GM19239 (cell line): ENCODE measurements at regions not wholly inside any gene's neighbourhood (a gene's known extent, or its start where the extent isn't known, plus 50 kb on each side); places are given as distances from the start of the nearest gene placed in this dataset.
"Not testable (repeated sequence)": the region's sequence is repeated elsewhere in the genome, so short reads cannot be mapped to it uniquely, and the experiment has no call there.

Experiments used
- DNase-seq: peaks from one replicate; pipeline ENCODE4 v3.0.0; 2011; ENCODE audit warnings: low spot score; ENCODE audit not compliant: insufficient read length
- FAIRE-seq: peaks from 2 replicates; lab custom pipeline; 2011; peaks lifted over from hg19 to GRCh38; lab: Jason Lieb, UNC

DNA sequence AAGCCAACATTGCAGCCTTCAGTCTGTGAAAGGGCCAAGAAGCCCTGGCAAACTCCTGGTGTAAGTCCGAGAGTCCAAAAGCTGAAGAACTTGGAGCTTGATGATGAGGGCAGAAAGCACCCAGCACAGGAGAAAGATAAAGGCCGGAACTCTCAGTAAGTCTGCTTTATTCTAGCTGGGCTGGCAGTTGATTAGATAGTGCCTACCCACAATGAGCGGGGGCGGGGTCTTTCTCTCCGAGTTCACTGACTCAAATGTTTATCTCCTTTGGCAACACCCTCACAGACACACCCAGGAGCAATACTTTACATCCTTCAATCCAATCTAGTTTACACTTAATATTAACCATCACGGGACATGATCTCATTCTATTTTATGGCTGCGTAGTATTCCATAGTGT, 1317.1 kb downstream of the SLITRK1 start:
- DNase-seq (no peak), FAIRE-seq (no peak)

GRCh38 chr13:82560889-82561288, 1321.4 kb downstream of the SLITRK1 start:
- no peak for FAIRE-seq

GRCh38 chr13:82522872-82523271, 1359.4 kb downstream of the SLITRK1 start:
- FAIRE-seq (no peak), DNase-seq (no peak)

More at GRCh38 chr13:82560889-82561288, 1321.4 kb downstream of the SLITRK1 start:
- DNase-seq: no peak

- DNase-seq (no peak), FAIRE-seq (no peak)
Observed at GRCh38 chr13:82506805-82507414, 1375.4 kb downstream of the SLITRK1 start.

- no peak for FAIRE-seq
- no peak for DNase-seq
Observed at GRCh38 chr13:82501834-82502233, 1380.4 kb downstream of the SLITRK1 start.

GRCh38 chr13:82480415-82480814, 1401.9 kb downstream of the SLITRK1 start:
- DNase-seq (no peak), FAIRE-seq (no peak)

DNA sequence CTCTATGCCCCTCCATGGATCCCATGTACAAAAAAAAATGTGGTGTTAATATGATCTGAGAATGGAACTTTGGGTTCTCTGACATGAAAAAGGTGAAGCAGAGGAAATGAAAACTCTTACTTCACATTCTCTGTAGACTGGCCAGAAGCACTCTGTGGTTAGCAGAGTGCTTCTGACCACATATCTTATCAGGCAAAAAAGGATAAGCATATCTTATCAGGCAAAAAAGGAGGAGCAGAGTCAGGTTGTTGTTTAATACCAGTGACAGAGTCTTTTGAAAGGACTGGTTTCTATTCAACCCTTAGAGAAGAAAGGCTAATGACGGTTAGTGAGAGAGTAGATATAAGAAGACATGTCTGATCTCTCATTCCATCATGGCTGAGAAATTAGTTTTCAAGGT, 1404.8 kb downstream of the SLITRK1 start:
- FAIRE-seq (no peak), DNase-seq (no peak)

DNA sequence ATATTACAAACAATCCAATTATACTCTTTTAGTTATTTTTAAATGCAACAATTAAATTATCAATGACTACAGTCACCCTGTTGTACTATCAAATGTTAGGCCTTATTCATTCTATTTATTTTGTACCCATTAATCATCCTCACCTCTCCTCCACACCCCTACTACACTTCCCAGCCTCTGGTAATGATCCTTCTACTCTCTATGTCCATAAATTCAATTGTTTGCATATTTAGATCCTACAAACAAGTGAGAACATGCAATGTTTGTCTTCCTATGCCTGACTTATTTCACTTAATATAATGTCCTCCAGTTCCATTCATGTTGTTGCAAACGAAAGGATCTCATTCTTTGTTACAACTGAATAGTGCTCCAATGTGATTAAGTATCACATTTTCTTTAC, 1414.6 kb downstream of the SLITRK1 start:
- FAIRE-seq (no peak), DNase-seq (no peak)

GRCh38 chr13:82459575-82459974, 1422.7 kb downstream of the SLITRK1 start:
- FAIRE-seq, DNase-seq: not testable (repeated sequence)

GRCh38 chr13:82458169-82458568, 1424.1 kb downstream of the SLITRK1 start:
- FAIRE-seq (no peak), DNase-seq (no peak)

DNA sequence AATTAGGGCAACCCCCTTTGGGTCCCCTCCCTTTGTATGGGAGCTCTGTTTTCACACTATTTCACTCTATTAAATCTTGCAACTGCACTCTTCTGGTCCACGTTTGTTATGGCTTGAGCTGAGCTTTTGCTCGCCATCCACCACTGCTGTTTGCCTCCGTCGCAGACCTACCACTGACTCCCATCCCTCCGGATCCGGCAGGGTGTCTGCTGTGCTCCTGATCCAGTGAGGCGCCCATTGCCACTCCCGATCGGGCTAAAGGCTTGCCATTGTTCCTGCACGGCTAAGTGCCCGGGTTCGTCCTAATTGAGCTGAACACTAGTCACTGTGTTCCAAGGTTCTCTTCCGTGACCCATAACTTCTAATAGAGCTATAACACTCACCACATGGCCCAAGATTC, 1424.7 kb downstream of the SLITRK1 start:
- FAIRE-seq, DNase-seq: not testable (repeated sequence)

GRCh38 chr13:82447416-82448077, 1434.7 kb downstream of the SLITRK1 start:
- FAIRE-seq: no peak
- no peak for DNase-seq

DNA sequence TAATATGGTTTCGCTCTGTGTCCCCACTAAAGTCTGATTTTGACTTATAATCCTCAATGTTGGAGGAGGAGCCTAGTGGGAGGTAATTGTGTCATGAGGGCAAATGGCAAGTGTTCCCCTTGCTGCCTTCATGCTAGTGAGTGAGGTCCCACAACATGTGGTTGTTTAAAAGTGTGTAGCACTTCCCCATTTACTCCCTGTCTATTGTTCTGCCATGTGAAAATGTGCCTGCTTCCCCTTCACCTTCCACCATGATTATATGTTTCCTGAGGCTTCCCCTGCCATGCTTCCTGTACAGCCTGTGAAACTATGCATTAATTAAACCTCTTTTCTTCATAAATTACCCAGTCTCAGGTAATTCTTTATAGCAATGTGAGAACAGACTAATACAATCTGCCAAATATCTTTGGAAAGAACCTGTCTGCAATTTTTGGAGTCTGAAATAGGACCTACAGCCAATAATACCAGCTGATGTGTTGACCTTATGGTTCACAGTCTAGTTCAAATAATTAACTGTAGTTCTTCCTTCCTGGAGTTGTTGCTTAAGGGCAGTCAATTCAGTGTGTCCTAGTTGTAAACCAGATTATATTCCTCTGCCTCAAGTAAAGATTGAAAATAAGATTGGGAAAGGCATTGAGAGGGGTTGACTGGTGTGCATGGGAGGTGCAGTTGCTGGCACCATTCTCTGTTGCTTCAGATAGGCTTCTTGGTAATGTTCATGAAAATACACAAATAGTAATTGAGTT, 1442.9 kb downstream of the SLITRK1 start:
- no peak for DNase-seq
- FAIRE-seq: no peak

DNA sequence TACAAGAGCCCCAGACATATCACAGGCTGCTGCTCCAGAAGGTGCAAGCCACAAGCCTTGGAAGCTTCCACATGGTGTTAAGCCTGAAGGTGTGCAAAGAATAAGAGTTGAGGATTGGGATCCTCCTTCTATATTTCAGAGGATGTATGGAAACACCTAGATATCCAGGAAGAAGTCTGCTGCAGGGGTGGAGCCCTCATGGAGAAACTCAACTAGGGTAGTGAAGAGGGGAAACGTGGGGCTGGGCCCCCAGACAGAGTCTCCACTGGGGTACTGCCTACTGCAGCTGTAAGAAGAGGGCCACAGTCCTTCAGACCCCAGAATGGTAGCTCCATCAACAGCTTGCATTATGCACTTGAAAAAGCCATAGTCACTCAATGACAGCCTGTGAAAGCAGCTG, 1444.0 kb downstream of the SLITRK1 start:
- FAIRE-seq (no peak), DNase-seq (no peak)

- DNase-seq (no peak), FAIRE-seq (no peak)
Observed at GRCh38 chr13:82436099-82436585, 1446.1 kb downstream of the SLITRK1 start.

GRCh38 chr13:82432949-82433348, 1449.3 kb downstream of the SLITRK1 start:
- FAIRE-seq: no peak
- DNase-seq: no peak

GRCh38 chr13:82412749-82413148, 1469.5 kb downstream of the SLITRK1 start:
- no peak for FAIRE-seq
- no peak for DNase-seq

DNA sequence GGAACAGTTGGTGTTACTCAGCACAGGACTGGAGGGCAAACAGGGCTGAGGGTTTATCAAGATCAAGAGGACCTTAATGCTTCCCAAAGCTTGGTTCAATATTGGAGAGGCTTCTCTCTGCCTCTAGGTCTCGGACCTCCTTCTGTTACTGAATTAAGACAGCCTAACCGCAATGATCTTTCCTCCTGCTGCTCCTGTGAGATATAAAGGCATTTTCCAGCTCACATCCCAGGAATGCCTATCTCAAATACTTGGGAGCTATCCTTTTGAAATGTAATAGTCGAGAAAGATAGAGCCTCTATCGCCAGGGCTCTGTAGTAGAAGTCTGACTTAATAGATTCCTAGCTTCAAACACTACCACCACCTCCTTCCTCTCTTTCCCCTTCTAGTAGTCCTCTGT, 1475.0 kb downstream of the SLITRK1 start:
- FAIRE-seq (no peak), DNase-seq (no peak)

DNA sequence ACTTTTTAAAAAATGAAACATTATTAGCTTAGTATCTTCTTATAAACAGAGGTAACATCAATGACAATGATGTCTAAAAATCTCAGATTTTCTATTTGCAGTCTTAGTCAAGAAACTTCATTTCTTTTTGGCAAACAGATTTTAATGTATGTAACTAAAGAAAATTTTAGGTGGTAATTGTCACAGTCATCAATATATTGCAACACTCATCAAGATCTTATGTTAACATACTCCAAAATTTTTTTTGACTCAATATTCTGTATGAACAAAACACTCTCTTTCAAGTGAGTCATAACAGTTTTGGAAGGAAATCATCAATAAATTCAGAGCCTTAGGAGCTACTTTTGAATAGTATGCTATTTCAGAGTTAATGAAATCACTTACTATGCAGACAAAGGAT, 1507.6 kb downstream of the SLITRK1 start:
- DNase-seq (no peak), FAIRE-seq (no peak)

DNA sequence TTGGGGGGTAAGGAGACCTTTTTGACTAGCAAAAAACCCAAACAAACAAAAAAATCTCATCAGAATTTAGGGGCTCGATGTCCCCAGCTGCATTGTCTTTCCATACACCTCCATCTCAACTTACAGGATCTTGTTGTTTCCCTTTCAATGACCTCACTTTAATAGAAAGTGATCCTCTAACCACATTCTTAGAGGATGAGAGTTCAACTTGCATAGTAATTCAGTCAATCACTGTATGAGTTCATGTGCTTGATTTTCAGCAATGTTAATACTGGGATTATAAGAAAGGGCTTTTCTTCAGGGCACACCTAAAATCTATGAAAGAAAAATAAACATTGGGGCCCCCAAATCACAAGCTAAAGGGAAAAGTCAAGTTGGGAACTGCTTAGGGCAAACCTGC, 1512.0 kb downstream of the SLITRK1 start:
- FAIRE-seq: no peak
- no peak for DNase-seq

DNA sequence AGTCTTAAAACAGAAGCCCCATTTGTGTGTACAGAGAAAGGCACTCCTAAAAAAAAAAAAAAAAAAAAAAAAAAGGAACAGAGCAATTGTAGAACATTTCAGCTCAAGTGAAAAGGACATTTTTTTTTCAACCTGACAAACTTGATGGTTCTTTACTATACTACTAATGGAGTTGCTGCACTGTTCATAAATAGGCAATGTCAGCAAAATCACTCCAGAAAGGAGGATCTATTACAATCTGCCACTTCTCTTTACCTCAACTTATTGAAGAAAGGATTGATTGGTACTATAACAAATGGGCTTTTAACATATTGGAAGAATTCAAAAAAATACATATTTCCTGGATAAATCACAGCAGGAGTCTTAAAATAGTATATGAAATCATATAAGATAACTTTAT, 1517.7 kb downstream of the SLITRK1 start:
- FAIRE-seq (no peak), DNase-seq (no peak)
